K562 (cell line): ENCODE measurements at regions not wholly inside any gene's neighbourhood (a gene's known extent, or its start where the extent isn't known, plus 50 kb on each side); places are given as distances from the start of the nearest gene placed in this dataset.

Experiments
- CEBPZ ChIP-seq: fragments of 150-350 bp; IDR thresholded peaks from 2 replicates; pipeline ENCODE4 v1.6.1; 2014; ENCODE audit warnings: low read depth, mild to moderate bottlenecking, low read length, borderline replicate concordance
- DIDO1 ChIP-seq: fragments of 450-650 bp; IDR thresholded peaks from 2 replicates; pipeline ENCODE4 v1.6.1; 2016; ENCODE audit warnings: low read depth, missing biosample characterization, missing genetic modification characterization
- ELK1 ChIP-seq: sonication (generic); formaldehyde crosslinking; IDR thresholded peaks from 2 replicates; pipeline ENCODE4 v1.8.1; 2022; ENCODE audit warnings: missing genetic modification reagents
- EP300 ChIP-seq: IDR thresholded peaks from 2 replicates; pipeline ENCODE4 v1.6.1; 2012; ENCODE audit warnings: low read length, improper control_type of control experiment
- EZH2 ChIP-seq: IDR thresholded peaks from 2 replicates; pipeline ENCODE4 v1.6.1; 2012; ENCODE audit warnings: low read depth, mild to moderate bottlenecking, inconsistent platforms, low read length, borderline replicate concordance
- FOXO4 ChIP-seq: fragments of 450-650 bp; formaldehyde crosslinking; IDR thresholded peaks from 2 replicates; pipeline ENCODE4 v1.4.0; 2020; ENCODE audit warnings: mild to moderate bottlenecking, moderate library complexity
- GATAD2B ChIP-seq: fragments of 450-650 bp; IDR thresholded peaks from 2 replicates; pipeline ENCODE4 v1.6.1; 2017; ENCODE audit warnings: mild to moderate bottlenecking, borderline replicate concordance
- MAX ChIP-seq: sonication (generic); formaldehyde crosslinking; IDR thresholded peaks from 2 replicates; pipeline ENCODE4 v1.9.0; 2022; ENCODE audit warnings: mild to moderate bottlenecking, missing genetic modification reagents
- POLR2A ChIP-seq: fragments of 450-650 bp; conservative IDR thresholded peaks from 2 replicates; pipeline ENCODE4 v1.6.1; 2016
- PRDM10 ChIP-seq: fragments of 450-650 bp; IDR thresholded peaks from 2 replicates; pipeline ENCODE4 v1.6.1; 2018; ENCODE audit not compliant: partially characterized antibody
- REST ChIP-seq, 2 experiments: fragments of 450-650 bp; formaldehyde crosslinking in 1 of 2; IDR thresholded peaks; 2 replicates each; pipeline versions ENCODE4 v1.4.0 to v1.6.1; 2014 to 2020; ENCODE audit warnings: mild to moderate bottlenecking in 2 of 2, borderline replicate concordance in 1 of 2, low read depth in 1 of 2
- TAF9B ChIP-seq: fragments of 450-650 bp; IDR thresholded peaks from 2 replicates; pipeline ENCODE4 v1.6.1; 2018; ENCODE audit warnings: mild to moderate bottlenecking; ENCODE audit not compliant: partially characterized antibody
- ZFP30 ChIP-seq: fragments of 250-450 bp; sonication (Bioruptor Pico); IDR thresholded peaks from 2 replicates; pipeline ENCODE4 v1.8.0; 2022; ENCODE audit warnings: moderate library complexity, mild to moderate bottlenecking, inconsistent platforms, borderline replicate concordance
- ZNF184 ChIP-seq: sonication (generic); formaldehyde crosslinking; IDR thresholded peaks from 2 replicates; pipeline ENCODE4 v1.5.0; 2020; ENCODE audit warnings: missing genetic modification reagents

- TF ChIP-seq TAF9B (no peak), CEBPZ (no peak), DIDO1 (no peak), EP300 (no peak), PRDM10 (no peak), ELK1 (CRISPR knock-in tag) (no peak), EZH2 (no peak), REST (IDR thresholded peaks at IDR 0.05; ENCODE audit: borderline replicate concordance) (no peak), REST (CRISPR knock-in tag; IDR thresholded peaks at IDR 0.05; ENCODE audit: low read depth) (no peak), GATAD2B (no peak), ZNF184 (CRISPR knock-in tag) (no peak), FOXO4 (CRISPR knock-in tag) (no peak), MAX (no peak), ZFP30 (CRISPR knock-in tag) (no peak), POLR2A (no peak)
These were observed 62.1 kb downstream of the ZWINT start for GRCh38 chr10:56298941-56299340.
